ENCODE measurements at regions not wholly inside any gene's neighbourhood (a gene's known extent, or its start where the extent isn't known, plus 50 kb on each side); places are given as distances from the start of the nearest gene placed in this dataset.

DNA sequence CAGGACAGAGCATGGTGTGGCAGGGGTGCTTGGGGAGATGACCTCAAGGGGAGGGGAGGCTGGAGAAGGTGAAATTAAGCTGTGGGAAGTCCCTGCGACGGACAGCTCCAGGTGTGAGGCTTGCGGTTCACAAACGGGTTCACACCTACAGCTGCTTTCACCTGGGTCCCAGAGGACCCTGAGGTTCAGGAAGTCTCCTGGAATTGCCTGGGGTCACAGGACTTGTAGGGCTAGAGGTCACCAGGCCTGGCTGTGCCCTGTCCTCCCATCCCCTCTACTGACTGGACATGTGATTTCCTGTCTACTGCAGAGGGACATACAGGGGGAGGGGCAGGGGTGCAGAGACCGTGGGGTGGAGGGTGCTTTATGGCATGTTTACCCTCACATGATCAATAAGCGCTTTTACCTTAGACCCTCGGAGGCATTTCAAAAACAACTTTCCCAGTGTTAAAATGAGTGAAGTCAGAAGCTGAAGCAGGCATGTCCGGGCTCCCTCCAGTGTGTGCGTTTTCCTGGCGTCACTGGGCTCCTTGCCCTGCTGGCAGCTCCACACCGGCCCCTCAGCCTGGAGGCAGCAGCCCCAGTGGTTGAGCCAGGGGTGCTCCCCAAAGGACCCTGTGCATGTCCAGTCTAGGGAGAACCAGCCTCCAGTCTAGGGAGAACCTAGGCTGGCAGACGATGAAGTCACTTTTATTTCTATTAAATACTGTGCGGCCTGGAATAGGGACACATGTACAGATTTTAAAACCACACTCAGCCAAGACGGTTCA lies 66.6 kb upstream of the IGFBP3 start:
- no peak for DNase-seq

DNA sequence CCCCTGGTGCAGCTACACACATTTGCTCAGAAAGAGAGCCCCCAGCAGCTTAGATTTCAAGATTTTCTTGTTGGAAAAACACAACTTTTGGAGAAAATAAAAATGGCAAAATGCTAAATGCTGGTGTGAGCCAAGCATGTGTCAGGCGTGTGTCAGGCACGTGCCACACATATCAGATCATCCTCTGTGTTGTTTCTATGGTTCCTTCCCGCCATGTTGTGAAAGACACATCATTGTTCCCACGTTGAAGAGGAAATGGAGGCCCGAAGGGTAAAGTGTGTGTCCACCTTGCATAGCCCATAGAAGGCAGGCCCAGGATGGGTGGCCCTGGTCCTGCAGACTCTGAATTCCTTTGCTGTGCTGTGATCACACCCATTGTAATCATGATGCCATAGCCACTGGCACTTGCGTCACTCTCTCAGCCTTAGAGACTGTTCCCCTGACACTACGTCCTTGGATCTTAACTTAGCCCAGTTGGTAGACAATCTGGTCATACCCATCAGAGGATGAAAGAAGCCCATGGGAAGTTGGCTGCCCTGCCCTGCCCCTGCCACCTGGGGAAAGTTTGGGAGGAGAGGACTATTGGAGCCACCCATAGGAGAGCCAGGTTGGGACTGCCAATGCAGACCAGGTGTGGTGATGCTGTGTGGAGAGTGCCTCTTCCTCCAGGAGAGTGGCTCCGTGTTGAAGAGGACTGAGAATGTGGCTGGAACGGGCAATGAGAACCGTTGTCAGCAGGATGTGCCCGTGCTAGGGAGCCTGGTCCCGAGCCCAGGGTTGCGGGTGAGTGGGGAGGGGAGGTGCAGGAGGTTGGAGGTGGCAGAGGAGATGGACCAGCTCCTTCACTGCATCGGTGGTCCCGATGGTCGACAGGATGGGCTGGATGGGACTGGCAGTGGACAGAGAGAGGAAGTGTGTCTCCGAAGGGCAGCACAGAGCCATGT lies 65.6 kb upstream of the IGFBP3 start:
- DNase-seq: no peak

DNA sequence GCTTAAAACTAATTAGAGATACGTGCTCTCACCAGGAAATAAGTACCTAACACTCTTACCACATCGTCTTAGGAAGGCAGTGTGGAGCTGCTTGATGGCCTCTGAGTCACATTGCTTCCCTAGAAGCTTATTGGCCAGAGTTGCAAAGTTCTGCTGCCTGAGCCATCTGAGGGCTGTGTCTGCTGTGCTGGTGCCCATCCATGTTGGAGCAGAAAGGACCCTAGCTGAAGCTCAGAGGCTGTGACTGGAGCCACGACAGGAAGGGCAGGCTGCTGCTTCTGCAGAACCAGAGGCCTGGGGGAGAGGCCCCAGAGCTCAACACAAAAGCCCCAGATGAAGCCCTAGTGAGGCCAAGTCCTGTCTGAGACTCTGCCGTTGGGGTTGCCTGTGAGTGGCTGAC lies 64.8 kb upstream of the IGFBP3 start:
- no peak for DNase-seq

DNA sequence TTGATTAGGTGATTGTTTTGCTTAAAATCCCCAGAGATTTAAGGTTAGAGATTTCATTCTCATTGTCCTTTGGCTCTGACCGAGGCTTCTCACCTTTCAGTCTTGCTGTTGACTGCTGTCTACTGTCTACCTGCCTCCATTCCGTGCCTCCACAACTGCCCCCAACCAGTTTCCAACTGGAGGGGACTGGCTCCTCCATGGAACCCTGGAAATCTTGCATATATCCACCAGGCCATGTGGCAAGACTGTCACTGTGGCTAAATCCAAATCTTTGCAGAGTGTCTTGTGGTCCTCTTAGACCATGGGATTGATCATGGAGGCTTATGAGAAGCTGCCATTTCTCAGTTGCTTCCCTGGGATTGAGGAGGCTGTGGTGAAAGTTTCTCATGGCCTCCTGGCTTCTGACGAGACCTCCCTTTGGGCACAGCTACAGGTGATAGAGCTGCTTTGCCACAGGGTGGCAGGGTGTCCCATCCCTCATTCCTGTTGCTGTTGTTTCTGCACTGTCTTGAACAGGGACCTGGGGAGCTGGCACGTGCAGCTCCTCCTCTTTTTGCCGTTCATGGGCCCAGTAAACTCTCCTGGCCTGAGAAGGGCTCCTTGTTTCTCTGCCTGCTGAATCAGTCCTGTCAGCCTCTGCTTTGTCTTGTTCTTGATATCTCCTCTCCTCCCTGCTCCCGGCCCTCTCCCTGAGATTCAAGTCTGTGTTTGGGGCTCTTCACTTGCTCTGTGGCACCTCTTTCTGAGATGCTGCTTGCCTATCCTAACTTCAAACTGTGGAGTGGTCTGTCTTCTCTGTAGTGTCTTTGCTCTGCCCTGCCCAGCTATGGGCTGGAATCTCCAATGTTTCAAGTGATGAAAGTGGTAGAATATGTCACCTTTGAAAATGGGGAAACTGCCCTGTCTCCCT lies 63.6 kb upstream of the IGFBP3 start:
- no peak for DNase-seq

DNA sequence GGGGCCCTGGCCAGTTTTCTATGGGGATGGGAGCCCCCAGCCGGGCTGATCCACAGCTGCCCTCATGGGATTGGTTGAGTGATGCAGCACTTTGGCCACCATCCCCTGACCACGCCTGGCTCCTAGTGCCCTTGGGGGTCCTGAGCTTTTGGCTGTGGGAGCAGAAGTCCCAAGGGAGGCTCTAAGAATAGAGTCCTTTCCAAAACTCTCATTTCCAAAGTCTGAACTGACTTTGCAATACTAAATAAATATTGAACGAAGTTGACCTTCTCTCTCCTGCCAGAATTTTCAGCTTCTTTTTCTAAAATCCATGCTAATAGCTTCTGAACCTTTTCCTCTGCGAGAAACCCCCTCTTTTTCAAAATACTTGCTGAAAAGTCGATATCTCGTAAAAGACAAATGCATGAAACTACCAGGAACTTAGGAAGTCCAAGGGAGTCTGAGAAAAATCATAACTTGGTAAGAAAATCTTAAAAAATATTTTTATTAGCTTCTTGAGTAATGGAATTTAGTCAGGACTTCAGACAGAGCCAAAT lies 62.7 kb upstream of the IGFBP3 start:
- no peak for DNase-seq

DNA sequence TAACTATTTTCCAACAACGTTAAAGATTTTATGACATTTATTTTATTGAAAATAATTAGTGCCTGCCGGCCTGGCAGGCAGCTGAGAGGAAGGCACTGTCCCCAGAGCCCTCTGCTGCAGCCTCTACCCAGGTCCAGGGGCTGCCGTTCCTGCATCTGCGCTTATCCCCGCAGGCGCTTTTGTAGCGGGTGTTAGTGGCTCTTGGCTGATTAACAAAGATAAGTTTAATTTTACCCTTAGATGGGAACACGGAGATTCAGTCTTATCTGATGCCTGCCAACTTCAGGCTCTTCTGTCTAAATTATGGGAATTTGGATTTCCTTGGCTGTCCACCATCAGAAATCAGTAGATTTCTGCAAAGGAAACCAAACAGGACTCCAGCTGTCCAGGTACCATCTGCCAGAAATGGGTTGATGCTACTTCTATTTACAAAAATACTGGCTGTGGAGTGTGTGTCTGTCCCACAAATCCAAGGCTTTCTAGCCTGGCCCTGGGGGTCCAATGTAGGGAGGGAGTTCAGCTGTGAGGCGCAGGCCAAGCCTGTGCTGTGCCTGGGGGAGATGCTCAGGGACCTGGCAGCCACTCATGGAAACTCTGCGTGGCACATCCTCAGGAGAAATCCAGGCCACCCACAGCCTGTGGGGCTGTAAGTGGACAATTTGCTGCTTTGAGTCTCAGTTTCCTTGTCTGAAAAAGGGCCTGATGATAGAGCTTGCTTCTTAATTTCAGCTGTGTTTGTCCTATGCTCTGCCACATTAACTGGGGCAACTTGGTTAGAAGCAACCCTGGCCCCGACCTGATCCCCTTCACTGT lies 62.0 kb upstream of the IGFBP3 start:
- DNase-seq: no peak

DNA sequence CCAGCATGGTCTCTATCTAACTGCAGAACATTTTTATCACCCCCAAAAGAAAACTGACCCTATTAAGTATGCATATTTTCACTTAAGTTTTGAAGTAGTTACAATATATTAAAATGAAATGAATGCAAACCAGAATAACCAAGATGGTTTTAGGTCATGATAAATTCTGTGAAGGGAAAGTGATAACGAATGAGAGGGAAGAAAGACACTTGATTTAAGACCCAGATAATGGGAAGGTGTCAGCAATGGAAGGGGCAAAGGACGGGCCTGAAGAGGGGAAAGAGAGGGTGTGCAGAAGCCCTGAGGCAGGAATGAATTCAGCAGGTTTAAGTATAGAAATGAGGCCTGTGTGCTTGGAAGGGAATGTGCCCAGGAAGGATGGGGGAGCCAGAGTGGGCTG lies 61.1 kb upstream of the IGFBP3 start:
- no peak for DNase-seq

DNA sequence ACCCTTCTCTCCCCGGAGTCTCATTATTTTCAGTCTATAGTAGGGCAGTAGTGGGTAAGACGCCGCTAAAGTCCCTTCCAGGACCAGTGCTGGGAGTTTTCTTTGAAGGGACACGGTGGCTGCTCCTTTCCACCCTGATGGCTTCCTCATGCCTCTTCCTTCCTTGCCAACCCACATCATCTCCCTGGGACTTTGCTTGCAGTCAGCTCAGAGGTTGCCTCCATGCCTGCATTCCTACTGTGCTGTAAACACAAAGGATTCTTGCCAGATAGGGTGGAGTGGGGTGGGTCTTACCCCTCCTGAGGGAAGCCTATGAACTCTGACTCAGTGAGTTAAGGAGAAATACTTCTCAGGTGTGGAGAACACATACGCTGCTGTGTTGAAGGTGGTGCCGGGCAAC lies 59.9 kb upstream of the IGFBP3 start:
- no peak for DNase-seq

DNA sequence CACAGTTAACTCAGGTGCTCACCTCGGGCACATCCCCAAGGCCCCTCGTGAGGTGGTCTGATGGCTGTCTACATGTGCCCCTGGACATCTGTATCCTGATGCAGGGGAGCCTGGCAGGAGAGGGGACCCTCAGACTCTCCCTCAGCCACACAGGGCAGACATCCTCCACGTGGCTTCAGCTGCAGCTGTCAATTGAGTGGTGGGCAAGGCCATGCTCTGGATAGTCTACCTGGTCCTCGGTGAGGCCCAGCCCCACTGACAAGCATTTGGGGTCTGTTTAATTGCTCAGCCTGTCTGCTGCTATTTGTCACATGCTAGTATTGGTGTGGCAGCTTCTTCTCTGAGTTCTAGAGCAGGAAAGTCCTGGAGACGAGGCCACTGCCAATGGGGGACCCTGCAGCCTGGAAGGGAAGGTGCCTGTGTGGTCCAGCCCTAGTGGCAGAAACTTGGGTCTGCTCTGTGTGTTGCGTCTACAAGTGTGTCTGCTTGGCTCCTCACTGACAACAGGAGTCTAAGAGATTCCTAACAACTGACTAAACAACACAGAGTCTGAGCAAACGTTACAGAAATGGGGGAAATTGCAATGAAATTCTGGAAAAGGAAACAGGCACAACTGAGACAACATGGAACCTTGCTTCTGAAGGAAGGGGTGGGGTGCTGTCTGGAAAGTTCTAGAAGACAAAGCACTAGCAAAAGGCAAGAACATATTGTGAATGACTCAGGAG lies 59.3 kb upstream of the IGFBP3 start:
- DNase-seq: no peak

DNA sequence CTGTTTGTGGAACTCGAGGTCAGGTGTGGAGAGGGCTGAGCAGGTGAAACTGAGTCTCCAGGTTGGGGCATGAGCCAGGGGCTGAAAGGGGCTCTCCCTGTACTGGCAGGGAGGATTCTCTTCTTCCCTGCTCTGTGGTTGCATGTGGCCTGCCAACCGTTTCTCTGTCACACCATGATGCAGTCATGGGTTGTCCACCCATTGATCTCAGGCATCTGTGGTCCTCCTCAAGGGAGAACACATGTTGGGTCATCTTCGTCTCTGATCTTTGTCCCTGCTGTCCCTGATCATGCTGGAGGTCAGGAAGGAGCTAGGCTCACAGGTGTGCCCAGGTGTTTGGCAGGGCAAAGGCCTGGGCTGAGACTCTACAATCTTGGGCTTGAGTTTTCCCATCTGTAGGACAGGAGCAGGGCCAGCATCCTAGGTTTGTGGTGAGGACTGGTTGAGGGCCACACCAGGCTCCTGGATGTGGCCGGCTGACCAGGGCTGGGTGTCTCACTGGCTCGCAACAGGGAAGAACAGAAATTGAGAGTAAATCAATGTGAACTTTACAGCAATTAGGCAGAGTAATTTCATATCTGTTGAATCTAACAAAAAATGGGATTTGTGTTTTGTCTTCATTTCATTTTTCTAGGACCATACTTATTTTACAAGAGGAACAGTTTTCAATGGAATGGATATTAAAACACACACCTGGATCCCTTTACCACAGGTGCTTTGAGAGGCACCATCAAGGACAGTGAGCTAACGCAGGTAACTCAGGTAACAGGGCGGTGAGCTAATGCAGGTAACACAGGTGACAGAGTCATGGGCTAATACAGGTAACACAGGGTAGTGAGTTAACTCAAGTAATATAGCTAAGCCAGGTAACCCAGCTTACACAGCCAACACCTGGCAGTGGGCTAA lies 58.5 kb upstream of the IGFBP3 start:
- DNase-seq: no peak

DNA sequence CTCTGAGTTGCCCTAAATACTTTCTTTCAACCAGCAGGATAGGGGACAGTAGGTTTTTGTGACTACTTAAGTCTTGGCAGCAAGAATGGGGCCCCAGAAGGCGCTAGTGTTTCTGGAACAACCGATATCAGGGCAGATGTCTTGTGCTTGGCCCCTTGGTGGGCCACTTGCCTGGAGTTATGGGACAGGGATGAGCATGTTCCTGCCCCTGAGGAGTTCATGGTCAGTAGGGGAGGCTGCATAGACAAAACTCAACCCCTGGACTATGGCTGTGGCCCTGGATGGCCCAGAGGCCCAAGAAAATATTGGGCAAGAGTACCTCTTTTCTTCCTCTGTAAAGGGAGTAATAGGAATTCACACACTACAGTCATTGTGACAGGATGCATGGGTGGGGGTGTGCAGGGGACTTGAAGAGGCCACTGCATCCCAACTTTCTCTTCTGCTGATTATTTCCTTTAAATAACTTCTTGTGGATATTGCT lies 57.7 kb upstream of the IGFBP3 start:
- no peak for DNase-seq

DNA sequence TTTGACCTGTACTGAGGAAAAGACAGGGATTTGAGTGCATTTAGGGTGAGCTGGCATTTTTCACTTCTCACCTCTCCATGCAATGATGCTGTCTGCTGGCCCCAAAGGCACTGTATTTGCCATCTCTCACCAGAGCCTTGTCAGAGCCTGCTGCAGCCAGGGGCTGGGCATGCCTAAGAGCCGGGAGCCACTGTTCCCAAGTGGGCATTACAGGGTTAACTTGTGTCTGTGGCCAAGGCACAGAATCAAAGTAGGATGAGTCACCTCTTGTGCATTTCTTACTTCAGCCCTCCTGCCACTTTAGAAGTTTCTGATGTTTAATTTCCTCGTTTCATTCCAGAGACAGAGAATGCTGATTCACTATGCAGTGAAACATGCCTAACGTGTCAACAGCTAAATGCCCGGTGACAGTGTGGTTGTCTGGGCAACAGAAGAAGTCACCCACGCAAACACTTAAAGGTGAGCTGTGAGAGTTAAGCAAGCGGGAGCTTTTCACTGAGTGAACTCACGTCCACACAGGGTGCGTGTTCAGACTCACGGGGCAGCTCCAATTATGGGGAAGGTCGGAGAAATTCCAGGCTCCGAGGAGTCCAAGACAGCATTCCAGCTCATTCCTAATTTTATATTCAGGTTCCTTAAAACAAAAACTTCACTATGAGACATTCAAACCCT lies 57.1 kb upstream of the IGFBP3 start:
- no peak for DNase-seq

DNA sequence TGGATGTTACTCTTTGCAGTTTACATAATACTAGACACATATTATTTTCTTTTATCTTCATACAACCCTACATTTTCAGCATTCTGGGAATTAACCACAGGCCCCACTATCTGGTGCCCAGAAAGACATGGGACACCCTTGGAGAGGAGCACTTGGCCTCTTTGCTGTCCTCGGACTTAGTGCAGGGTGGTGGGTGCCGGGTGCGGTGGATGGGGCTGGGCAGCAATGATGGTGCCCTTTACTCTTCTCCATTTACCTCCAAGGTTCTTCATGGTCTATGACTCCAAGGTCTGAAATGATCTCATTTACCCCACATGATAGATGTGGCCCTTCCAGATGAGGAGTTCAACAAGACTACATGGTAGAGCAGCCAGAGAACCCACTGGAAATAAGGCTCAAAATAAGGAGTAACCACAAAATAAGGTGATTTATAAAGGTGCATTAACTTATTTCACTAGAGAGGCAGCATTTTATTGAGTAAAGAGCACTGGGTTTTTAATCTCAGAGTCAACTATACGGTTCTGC lies 56.2 kb upstream of the IGFBP3 start:
- no peak for DNase-seq

DNA sequence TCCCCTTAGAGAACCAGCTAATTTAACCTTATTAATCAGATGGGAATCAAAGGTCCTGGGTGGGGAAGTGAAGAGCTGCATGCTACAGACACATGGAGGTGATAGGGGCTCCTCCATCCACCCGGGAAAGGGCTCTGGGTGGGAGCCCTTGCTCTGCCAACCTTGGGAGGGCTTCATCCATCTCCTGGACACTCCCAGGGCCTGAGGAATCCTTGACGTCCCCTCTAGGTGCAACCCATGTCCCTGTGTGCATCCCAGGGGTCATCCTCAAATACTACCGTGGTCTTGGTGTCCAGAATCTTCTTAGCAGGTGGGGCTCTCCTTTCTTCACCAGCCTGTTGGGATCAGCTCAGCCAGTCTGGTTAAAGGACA lies 55.4 kb upstream of the IGFBP3 start:
- DNase-seq: no peak

DNA sequence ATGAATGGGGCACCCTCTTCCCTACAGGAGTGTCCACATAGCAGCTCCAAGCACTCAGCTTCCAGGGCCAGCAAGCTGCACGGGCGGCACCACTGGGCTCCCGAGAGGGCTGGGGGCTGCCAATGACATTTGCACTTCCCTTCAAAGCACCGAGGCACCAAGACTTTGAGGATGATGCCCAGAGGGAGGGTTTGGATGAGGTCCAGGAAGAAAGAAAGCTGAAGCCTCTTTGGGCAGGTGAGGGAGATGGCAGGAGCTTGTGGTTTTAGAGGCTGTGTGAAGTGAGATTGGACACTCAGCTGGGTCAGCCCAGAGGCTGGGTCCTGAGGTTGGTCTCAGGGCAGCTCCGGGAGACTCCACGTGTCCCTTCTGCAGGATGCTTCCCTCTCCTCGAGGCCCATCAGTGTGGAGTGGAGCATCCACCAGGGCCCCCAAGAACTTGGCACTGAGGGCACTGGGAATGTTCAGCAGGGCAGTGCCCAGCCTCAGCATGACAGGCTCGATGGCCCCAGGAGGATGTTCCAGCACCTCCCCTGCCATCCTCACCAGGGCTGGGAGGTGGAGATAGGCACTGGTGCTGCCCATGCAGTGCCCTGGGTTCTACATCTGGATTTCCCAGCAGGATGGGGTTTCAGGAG lies 54.9 kb upstream of the IGFBP3 start:
- DNase-seq: no peak

DNA sequence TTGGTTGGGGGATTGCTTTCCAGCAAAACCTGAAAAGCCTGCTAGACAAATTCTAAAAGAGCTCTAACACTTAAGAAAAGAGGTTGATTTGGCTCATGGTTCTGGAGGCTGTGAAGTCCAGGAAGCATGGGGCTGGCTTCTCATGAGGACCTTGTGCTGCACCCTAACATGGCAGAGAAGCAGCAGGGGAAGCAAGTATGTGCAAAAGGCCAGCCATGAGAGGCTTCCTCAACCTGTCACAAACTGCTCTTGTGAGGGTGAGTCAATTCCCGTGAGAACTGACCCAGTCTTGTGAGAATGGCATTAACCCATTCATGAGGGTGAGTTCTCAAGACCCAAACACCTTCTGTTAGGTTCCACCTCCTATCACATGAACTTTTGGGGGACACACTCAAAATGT lies 54.3 kb upstream of the IGFBP3 start:
- DNase-seq: no peak

DNA sequence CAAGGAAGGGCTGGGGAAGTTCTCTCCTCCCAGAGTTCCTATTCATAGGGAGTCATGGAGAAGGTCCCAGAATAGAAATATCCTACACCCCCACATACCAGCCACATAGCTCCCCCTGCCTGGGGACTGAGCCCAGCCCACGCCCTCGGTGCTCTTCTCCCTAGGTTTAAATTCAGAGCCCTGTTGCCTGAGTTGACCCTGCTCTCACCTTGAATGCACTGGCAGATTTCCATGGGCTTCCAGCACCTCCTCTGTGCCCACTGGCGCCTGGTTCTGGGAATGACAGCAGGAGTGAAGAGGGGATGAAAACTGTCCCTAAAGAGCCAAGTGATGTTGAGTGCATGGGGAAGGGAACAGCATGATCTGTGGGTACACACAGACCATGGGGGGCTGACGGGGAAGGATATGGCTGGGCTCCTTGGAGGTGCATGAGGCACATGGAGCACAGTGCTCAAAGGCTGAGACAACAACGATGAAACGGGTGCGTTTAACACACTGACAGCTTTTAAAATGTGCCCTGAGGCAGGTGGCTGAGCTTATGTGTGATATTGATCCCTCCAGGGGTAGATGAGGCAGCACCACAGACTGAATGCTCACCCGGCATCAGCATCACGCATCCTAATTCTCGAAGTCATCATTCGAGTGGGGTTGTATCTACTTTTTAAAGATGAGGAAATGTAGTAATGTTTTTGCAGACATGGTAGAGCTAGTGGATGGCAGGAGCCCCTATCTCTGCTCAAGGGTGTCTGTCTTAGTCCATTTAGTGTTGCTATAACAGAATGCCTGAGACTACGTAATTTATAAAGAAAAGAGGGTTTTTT lies 53.7 kb upstream of the IGFBP3 start:
- no peak for DNase-seq

Measured in cerebellar nuclear complex (tissue), 1 donor.